ENCODE measurements at regions not wholly inside any gene's neighbourhood (a gene's known extent, or its start where the extent isn't known, plus 50 kb on each side); places are given as distances from the start of the nearest gene placed in this dataset.

GRCh38 chr6:51462896-51463295 is 624.5 kb downstream of the PKHD1 start:
- no peak for ATAC-seq
- TF ChIP-seq ZC3H10 (CRISPR knock-in tag; IDR thresholded peaks at IDR 0.05) (no peak), ESRRG (CRISPR knock-in tag; IDR thresholded peaks at IDR 0.05) (no peak), GLIS3 (CRISPR knock-in tag; IDR thresholded peaks at IDR 0.05) (no peak), CREB5 (CRISPR knock-in tag; IDR thresholded peaks at IDR 0.05; ENCODE audit: low read depth) (no peak), TCF4 (CRISPR knock-in tag; IDR thresholded peaks at IDR 0.05; ENCODE audit: borderline replicate concordance) (no peak), ZFP3 (CRISPR knock-in tag; IDR thresholded peaks at IDR 0.05) (no peak), ZNF565 (CRISPR knock-in tag; conservative IDR thresholded peaks at IDR 0.05; ENCODE audit: low read depth) (no peak), CSDC2 (CRISPR knock-in tag; IDR thresholded peaks at IDR 0.05) (no peak), ZNF8 (CRISPR knock-in tag; IDR thresholded peaks at IDR 0.05) (no peak)

DNA sequence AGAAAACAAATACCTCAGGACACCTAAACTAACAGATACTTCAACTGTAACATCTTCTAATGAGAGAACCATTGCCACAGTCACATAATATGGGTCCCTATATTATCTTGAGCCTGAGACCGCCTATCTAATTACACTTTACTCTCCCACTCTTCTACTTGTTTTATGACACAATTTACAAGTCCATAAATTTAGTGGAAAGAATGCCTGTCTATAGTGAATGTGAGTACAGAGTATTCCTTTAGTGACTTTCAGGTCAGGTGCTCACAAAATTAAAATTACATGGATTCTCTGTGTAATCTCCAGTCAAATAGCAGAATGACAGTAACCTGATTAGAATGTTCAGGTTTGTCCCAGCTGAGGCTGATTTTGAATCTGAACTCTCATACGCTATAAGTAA is 624.1 kb downstream of the PKHD1 start:
- ATAC-seq: no peak
- TF ChIP-seq CREB5 (CRISPR knock-in tag; IDR thresholded peaks at IDR 0.05; ENCODE audit: low read depth): no peak
- no peak for TF ChIP-seq SNAI2 (CRISPR knock-in tag; IDR thresholded peaks at IDR 0.05)

GRCh38 chr6:51464956-51465355 is 622.5 kb downstream of the PKHD1 start:
- no peak for TF ChIP-seq ZFP30 (CRISPR knock-in tag; IDR thresholded peaks at IDR 0.05)
- no peak for TF ChIP-seq TCF4 (CRISPR knock-in tag; IDR thresholded peaks at IDR 0.05; ENCODE audit: borderline replicate concordance)
- no peak for ATAC-seq

- ATAC-seq: no peak
- no peak for TF ChIP-seq ZFP30 (CRISPR knock-in tag; IDR thresholded peaks at IDR 0.05)
- no peak for TF ChIP-seq CSRNP3 (CRISPR knock-in tag; IDR thresholded peaks at IDR 0.05)
- TF ChIP-seq, protein P1, sequence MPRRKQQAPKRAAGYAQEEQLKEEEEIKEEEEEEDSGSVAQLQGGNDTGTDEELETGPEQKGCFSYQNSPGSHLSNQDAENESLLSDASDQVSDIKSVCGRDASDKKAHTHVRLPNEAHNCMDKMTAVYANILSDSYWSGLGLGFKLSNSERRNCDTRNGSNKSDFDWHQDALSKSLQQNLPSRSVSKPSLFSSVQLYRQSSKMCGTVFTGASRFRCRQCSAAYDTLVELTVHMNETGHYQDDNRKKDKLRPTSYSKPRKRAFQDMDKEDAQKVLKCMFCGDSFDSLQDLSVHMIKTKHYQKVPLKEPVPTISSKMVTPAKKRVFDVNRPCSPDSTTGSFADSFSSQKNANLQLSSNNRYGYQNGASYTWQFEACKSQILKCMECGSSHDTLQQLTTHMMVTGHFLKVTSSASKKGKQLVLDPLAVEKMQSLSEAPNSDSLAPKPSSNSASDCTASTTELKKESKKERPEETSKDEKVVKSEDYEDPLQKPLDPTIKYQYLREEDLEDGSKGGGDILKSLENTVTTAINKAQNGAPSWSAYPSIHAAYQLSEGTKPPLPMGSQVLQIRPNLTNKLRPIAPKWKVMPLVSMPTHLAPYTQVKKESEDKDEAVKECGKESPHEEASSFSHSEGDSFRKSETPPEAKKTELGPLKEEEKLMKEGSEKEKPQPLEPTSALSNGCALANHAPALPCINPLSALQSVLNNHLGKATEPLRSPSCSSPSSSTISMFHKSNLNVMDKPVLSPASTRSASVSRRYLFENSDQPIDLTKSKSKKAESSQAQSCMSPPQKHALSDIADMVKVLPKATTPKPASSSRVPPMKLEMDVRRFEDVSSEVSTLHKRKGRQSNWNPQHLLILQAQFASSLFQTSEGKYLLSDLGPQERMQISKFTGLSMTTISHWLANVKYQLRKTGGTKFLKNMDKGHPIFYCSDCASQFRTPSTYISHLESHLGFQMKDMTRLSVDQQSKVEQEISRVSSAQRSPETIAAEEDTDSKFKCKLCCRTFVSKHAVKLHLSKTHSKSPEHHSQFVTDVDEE (CRISPR knock-in tag; IDR thresholded peaks at IDR 0.05): no peak
- no peak for TF ChIP-seq BACH2 (CRISPR knock-in tag; IDR thresholded peaks at IDR 0.05; ENCODE audit: borderline replicate concordance)
- no peak for TF ChIP-seq CREB5 (CRISPR knock-in tag; IDR thresholded peaks at IDR 0.05; ENCODE audit: low read depth)
- TF ChIP-seq RARB (CRISPR knock-in tag; IDR thresholded peaks at IDR 0.05): no peak
- TF ChIP-seq TOX (CRISPR knock-in tag; IDR thresholded peaks at IDR 0.05; ENCODE audit: borderline replicate concordance): no peak
- TF ChIP-seq PATZ1 (CRISPR knock-in tag; IDR thresholded peaks at IDR 0.05; ENCODE audit: borderline replicate concordance): no peak
- no peak for TF ChIP-seq ZNF565 (CRISPR knock-in tag; conservative IDR thresholded peaks at IDR 0.05; ENCODE audit: low read depth)
- no peak for TF ChIP-seq ZNF8 (CRISPR knock-in tag; IDR thresholded peaks at IDR 0.05)
- no peak for TF ChIP-seq PPARA (CRISPR knock-in tag; IDR thresholded peaks at IDR 0.05; ENCODE audit: borderline replicate concordance)
- TF ChIP-seq ISL1 (CRISPR knock-in tag; IDR thresholded peaks at IDR 0.05): no peak
These were observed 621.0 kb downstream of the PKHD1 start for GRCh38 chr6:51466427-51466826.

Data from SK-N-SH treated with all-trans-retinoic acid at 6 μM for 48 hours (cell line).